ENCODE measurements at regions not wholly inside any gene's neighbourhood (a gene's known extent, or its start where the extent isn't known, plus 50 kb on each side); places are given as distances from the start of the nearest gene placed in this dataset.
"Not testable (repeated sequence)": the region's sequence is repeated elsewhere in the genome, so short reads cannot be mapped to it uniquely, and the experiment has no call there.

- CTCF ChIA-PET: interaction anchor here (1.1 kb wide), 1 partner anchor 18 kb away, joined by 3 read pairs; no protein-coding TSS in a partner anchor
- Mint-ChIP-seq H3K27ac (no peak overlapping the region), H3K9me3 (ENCODE audit: low read depth) (no peaks in the 10 kb centered on the region), H3K27me3 (peaks cover 69% of the 10 kb centered on the region), H3K4me1 (peaks cover 18% of the 10 kb centered on the region), H3K36me3 (no peaks in the 10 kb centered on the region), H3K4me3 (no peak overlapping the region)
- ATAC-seq: no peak
- DNase-seq: no peak
These were observed 54.4 kb downstream of the PRR18 start for GRCh38 chr6:166253778-166254204.

- H3K36me3 Mint-ChIP-seq: no peaks in the 10 kb centered on the region
- no peak overlapping the region for H3K27ac Mint-ChIP-seq
- peaks cover 68% of the 10 kb centered on the region for H3K27me3 Mint-ChIP-seq
- CTCF ChIA-PET: interaction anchor here (0.7 to 1.1 kb wide), 2 partner anchors 18 to 56 kb away, joined by 3 read pairs; no protein-coding TSS in a partner anchor
- peak; percentile 75 for ATAC-seq
- peaks cover 13% of the 10 kb centered on the region for H3K4me1 Mint-ChIP-seq
- H3K4me3 Mint-ChIP-seq: peak overlapping the region; percentile 66
- no peaks in the 10 kb centered on the region for H3K9me3 Mint-ChIP-seq (ENCODE audit: low read depth)
- no peak for DNase-seq
These were observed 54.9 kb downstream of the PRR18 start for GRCh38 chr6:166253281-166253681.

GRCh38 chr6:166252601-166253000 is 55.6 kb downstream of the PRR18 start:
- Mint-ChIP-seq H3K4me1 (peaks cover 6% of the 10 kb centered on the region), H3K9me3 (ENCODE audit: low read depth) (no peaks in the 10 kb centered on the region), H3K27me3 (peaks cover 64% of the 10 kb centered on the region), H3K27ac (no peak overlapping the region), H3K4me3 (no peak overlapping the region), H3K36me3 (no peaks in the 10 kb centered on the region)
- ATAC-seq (no peak), DNase-seq (no peak)
- CTCF ChIA-PET: interaction anchor here (0.7 kb wide), 1 partner anchor 55 kb away, joined by 3 read pairs; no protein-coding TSS in a partner anchor

GRCh38 chr6:166251655-166252054 is 56.5 kb downstream of the PRR18 start:
- H3K4me1 Mint-ChIP-seq: peaks cover 5% of the 10 kb centered on the region
- DNase-seq (no peak), ATAC-seq (no peak)
- no peak overlapping the region for H3K4me3 Mint-ChIP-seq
- H3K27me3 Mint-ChIP-seq: peaks cover 60% of the 10 kb centered on the region
- CTCF ChIA-PET: interaction anchor here (1.0 to 1.5 kb wide), 4 partner anchors 8 to 62 kb away, joined by 3 to 4 read pairs (median 3); no protein-coding TSS in a partner anchor
- H3K9me3 Mint-ChIP-seq (ENCODE audit: low read depth): no peaks in the 10 kb centered on the region
- H3K27ac Mint-ChIP-seq: no peak overlapping the region
- no peaks in the 10 kb centered on the region for H3K36me3 Mint-ChIP-seq

- peaks cover 5% of the 10 kb centered on the region for H3K4me1 Mint-ChIP-seq
- no peak overlapping the region for H3K27ac Mint-ChIP-seq
- peaks cover 63% of the 10 kb centered on the region for H3K27me3 Mint-ChIP-seq
- DNase-seq: no peak
- H3K4me3 Mint-ChIP-seq: no peak overlapping the region
- no peaks in the 10 kb centered on the region for H3K9me3 Mint-ChIP-seq (ENCODE audit: low read depth)
- no peaks in the 10 kb centered on the region for H3K36me3 Mint-ChIP-seq
- no peak for ATAC-seq
- CTCF ChIA-PET: interaction anchor here (0.6 to 1.5 kb wide), 7 partner anchors 8 to 130 kb away, joined by 3 to 4 read pairs (median 3); no protein-coding TSS in a partner anchor
These were observed 57.0 kb downstream of the PRR18 start for GRCh38 chr6:166251211-166251610.

GRCh38 chr6:166249061-166249785 is 59.0 kb downstream of the PRR18 start:
- not testable (repeated sequence) for H3K36me3 Mint-ChIP-seq; ATAC-seq; H3K4me3 Mint-ChIP-seq; H3K27ac Mint-ChIP-seq; DNase-seq; H3K9me3 Mint-ChIP-seq (ENCODE audit: low read depth)
- Mint-ChIP-seq H3K4me1 (peaks cover 18% of the 10 kb centered on the region), H3K27me3 (peaks cover 61% of the 10 kb centered on the region)
- CTCF ChIA-PET: interaction anchor here (0.7 kb wide), 1 partner anchor 12 kb away, joined by 5 read pairs; no protein-coding TSS in a partner anchor

- Mint-ChIP-seq H3K36me3 (no peaks in the 10 kb centered on the region), H3K27ac (no peak overlapping the region), H3K27me3 (peaks cover 62% of the 10 kb centered on the region), H3K4me3 (no peak overlapping the region), H3K4me1 (peaks cover 27% of the 10 kb centered on the region), H3K9me3 (ENCODE audit: low read depth) (no peaks in the 10 kb centered on the region)
- DNase-seq (no peak), ATAC-seq (no peak)
- CTCF ChIA-PET: interaction anchor here (1.5 to 2.5 kb wide), 4 partner anchors 10 to 31 kb away, joined by 3 to 12 read pairs (median 4); no protein-coding TSS in a partner anchor
These were observed 63.0 kb downstream of the PRR18 start for GRCh38 chr6:166245148-166245547.

- CTCF ChIA-PET: interaction anchor here (1.5 to 2.5 kb wide), 3 partner anchors 9 to 31 kb away, joined by 4 to 12 read pairs (median 5); no protein-coding TSS in a partner anchor
- ATAC-seq (peak; percentile 92), DNase-seq (peak; percentile 78)
- peak overlapping the region; percentile 76 for H3K27ac Mint-ChIP-seq
- no peaks in the 10 kb centered on the region for H3K36me3 Mint-ChIP-seq
- peaks cover 62% of the 10 kb centered on the region for H3K27me3 Mint-ChIP-seq
- H3K9me3 Mint-ChIP-seq (ENCODE audit: low read depth): no peaks in the 10 kb centered on the region
- H3K4me1 Mint-ChIP-seq: peaks cover 27% of the 10 kb centered on the region
- peak overlapping the region; percentile 68 for H3K4me3 Mint-ChIP-seq
These were observed 63.7 kb downstream of the PRR18 start for GRCh38 chr6:166244353-166245045.

- Mint-ChIP-seq H3K27ac (no peak overlapping the region), H3K9me3 (ENCODE audit: low read depth) (no peaks in the 10 kb centered on the region), H3K4me1 (peaks cover 27% of the 10 kb centered on the region), H3K36me3 (no peaks in the 10 kb centered on the region), H3K4me3 (no peak overlapping the region), H3K27me3 (peaks cover 70% of the 10 kb centered on the region)
- CTCF ChIA-PET: interaction anchor here (2.5 kb wide), 1 partner anchor 13 kb away, joined by 5 read pairs; no protein-coding TSS in a partner anchor
- ATAC-seq: no peak
- DNase-seq: no peak
These were observed 65.3 kb downstream of the PRR18 start for GRCh38 chr6:166242888-166243287.

- ATAC-seq (no peak), DNase-seq (no peak)
- Mint-ChIP-seq H3K4me1 (peaks cover 29% of the 10 kb centered on the region), H3K9me3 (ENCODE audit: low read depth) (no peaks in the 10 kb centered on the region), H3K27me3 (peaks cover 74% of the 10 kb centered on the region), H3K4me3 (no peak overlapping the region), H3K36me3 (no peaks in the 10 kb centered on the region), H3K27ac (no peak overlapping the region)
- CTCF ChIA-PET: no interaction called here
These were observed 66.2 kb downstream of the PRR18 start for GRCh38 chr6:166241974-166242373.

- CTCF ChIA-PET: no interaction called here
- peaks cover 74% of the 10 kb centered on the region for H3K27me3 Mint-ChIP-seq
- H3K9me3 Mint-ChIP-seq (ENCODE audit: low read depth): no peaks in the 10 kb centered on the region
- H3K4me3 Mint-ChIP-seq: no peak overlapping the region
- H3K36me3 Mint-ChIP-seq: no peaks in the 10 kb centered on the region
- ATAC-seq: no peak
- H3K27ac Mint-ChIP-seq: no peak overlapping the region
- DNase-seq: no peak
- H3K4me1 Mint-ChIP-seq: peaks cover 30% of the 10 kb centered on the region
These were observed 67.3 kb downstream of the PRR18 start for GRCh38 chr6:166240889-166241288.

GRCh38 chr6:166237617-166238016 is 70.0 kb upstream of the TBXT start:
- CTCF ChIA-PET: interaction anchor here (1.3 kb wide), 1 partner anchor 163 kb away, joined by 3 read pairs; no protein-coding TSS in a partner anchor
- H3K27me3 Mint-ChIP-seq: peaks cover 76% of the 10 kb centered on the region
- no peaks in the 10 kb centered on the region for H3K36me3 Mint-ChIP-seq
- ATAC-seq (no peak), DNase-seq (no peak)
- H3K9me3 Mint-ChIP-seq (ENCODE audit: low read depth): no peaks in the 10 kb centered on the region
- no peak overlapping the region for H3K4me3 Mint-ChIP-seq
- H3K4me1 Mint-ChIP-seq: peaks cover 18% of the 10 kb centered on the region
- H3K27ac Mint-ChIP-seq: no peak overlapping the region

GRCh38 chr6:166236596-166236995 is 68.9 kb upstream of the TBXT start:
- DNase-seq (no peak), ATAC-seq (no peak)
- Mint-ChIP-seq H3K4me3 (no peak overlapping the region), H3K9me3 (ENCODE audit: low read depth) (no peaks in the 10 kb centered on the region), H3K36me3 (no peaks in the 10 kb centered on the region), H3K4me1 (peaks cover 26% of the 10 kb centered on the region), H3K27me3 (peaks cover 75% of the 10 kb centered on the region), H3K27ac (no peak overlapping the region)
- CTCF ChIA-PET: interaction anchor here (1.2 to 1.4 kb wide), 2 partner anchors 19 to 145 kb away, joined by 3 to 7 read pairs; no protein-coding TSS in a partner anchor

All from activated CD8-positive, alpha-beta memory T cell treated with anti-CD3 and anti-CD28 coated beads, Interleukin-2, amount 10 ng/mL, durations not matched to agents 7 days and 5 days (primary cell).